ENCODE measurements at regions not wholly inside any gene's neighbourhood (a gene's known extent, or its start where the extent isn't known, plus 50 kb on each side); places are given as distances from the start of the nearest gene placed in this dataset.

DNA sequence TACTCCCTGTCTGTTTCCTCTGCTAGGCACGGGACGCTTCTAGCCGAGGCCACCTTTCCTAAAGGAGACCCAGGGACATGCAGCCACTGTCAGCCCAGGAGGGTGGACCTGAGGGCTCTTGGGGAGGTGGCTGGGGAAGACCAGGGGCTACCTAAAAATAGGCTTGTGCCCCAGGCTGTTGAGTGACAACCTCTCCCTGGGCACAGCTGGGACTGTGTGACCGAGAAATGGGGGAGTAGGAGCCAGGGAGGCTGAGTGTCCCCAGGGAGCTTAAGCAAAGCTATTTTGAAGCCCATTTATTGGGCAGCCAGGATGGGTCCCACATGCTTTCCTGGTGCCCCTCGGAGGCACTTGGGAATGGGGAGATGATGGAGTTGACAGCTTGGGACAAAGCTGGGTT is 63.8 kb downstream of the CALML3 start:
- H3K9me3 ChIP-seq (ENCODE audit: control insufficient read depth, low read depth, low read length), result no peaks in the 10 kb centered on the region
- DNase-seq, result no peak
- H3K4me3 ChIP-seq (ENCODE audit: low read length), result no peak overlapping the region
- H3K36me3 ChIP-seq (ENCODE audit: control insufficient read depth, insufficient read depth, low read length), result no peaks in the 10 kb centered on the region
- H3K27me3 ChIP-seq (ENCODE audit: control insufficient read depth, insufficient read depth, low read length), result no peaks in the 10 kb centered on the region
- peaks cover 12% of the 10 kb centered on the region for H3K4me1 ChIP-seq (ENCODE audit: control insufficient read depth, insufficient read depth, low read length)
- WGBS (ENCODE audit: insufficient coverage, low lambda C conversion rate), result no CpG with 5 or more reads among the region's 5 CpGs
- H3K27ac ChIP-seq (ENCODE audit: low read length), result no peak overlapping the region
